ENCODE measurements at regions not wholly inside any gene's neighbourhood (a gene's known extent, or its start where the extent isn't known, plus 50 kb on each side); places are given as distances from the start of the nearest gene placed in this dataset.
A peak's percentile ranks its signal among the peaks of the same experiment; 100 is the strongest.
"Not testable (repeated sequence)": the region's sequence is repeated elsewhere in the genome, so short reads cannot be mapped to it uniquely, and the experiment has no call there.

- intact Hi-C loops (cut with DNase I, micrococcal nuclease): no loop called here
- DNase-seq: no peak
- no peak for ATAC-seq
Observed at GRCh38 chr6:6941201-6941600, 166.6 kb upstream of the RREB1 start.

GRCh38 chr6:6942091-6942490 is 165.7 kb upstream of the RREB1 start:
- ATAC-seq: no peak
- intact Hi-C loops (cut with DNase I, micrococcal nuclease): no loop called here

GRCh38 chr6:6942831-6943230 is 164.9 kb upstream of the RREB1 start:
- DNase-seq (peak in 1 of 2 donors; percentile 25), ATAC-seq (no peak)
- intact Hi-C loops (cut with DNase I, micrococcal nuclease): no loop called here

More at GRCh38 chr6:6942091-6942490, 165.7 kb upstream of the RREB1 start:
- no peak for DNase-seq

DNA sequence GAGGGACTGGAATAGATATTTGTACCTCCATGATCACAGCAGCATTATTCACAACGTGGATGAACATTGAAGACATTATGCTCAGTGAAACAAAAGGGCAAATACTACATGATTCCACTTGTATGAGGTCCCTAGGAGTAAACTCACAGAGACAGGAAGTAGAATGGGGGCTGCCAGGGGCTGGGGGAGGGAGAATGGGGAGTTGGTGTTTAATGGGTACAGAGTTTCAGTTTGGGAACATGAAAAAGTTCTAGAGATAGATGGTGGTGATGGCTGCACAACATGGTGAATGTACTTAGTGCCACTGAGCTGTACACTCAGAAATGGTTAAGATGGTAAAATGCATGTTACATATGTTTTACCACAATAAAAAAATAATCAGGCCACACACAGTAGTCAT is 164.3 kb upstream of the RREB1 start:
- no peak for ATAC-seq
- no peak for DNase-seq
- intact Hi-C loops (cut with DNase I, micrococcal nuclease): no loop called here

DNA sequence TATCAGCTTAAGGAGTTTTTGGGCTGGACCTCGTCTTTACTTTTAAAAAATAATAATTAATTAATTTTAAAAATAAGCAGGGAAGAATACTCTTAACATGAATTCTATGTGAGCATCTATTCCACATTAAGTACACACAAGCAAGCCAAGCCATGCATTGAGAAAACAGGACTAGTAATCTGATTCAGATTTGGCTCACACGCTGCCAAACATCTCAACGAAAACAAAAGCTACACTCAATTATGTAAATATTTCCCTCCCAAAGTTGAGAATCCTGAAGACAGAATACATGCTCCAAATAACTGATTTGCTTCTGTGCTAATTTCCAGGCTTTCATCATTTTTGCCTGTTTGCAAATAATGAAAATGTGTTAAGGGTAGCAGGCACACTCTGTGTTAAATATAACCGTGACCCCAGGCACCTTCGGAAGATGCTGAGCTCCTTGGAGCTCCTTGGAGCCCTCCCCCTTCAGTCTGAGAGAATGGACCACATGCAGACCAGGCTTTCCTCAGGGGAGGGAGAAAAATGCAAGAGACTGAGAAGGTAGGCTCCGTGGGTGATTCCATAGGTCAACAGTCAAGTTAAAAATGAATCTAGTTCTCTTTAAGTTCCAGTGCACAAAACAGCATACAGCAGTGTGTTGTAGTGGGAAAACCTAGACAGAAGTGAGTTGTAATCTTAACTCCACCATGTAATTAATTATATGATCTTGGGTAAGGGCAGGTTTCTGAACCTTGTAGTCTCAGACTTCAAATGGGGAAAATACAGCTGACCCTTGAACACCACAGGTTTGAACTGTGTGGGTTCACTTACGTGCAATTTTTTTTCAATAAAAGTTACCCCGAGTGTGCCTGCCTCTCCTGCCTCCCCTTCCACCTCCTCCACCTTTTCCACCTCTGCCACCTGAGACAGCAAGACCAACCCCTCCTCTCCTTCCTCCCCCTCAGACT is 161.3 kb upstream of the RREB1 start:
- intact Hi-C loops (cut with DNase I, micrococcal nuclease): no loop called here
- ATAC-seq (peak; percentile 73), DNase-seq (no peak)

DNA sequence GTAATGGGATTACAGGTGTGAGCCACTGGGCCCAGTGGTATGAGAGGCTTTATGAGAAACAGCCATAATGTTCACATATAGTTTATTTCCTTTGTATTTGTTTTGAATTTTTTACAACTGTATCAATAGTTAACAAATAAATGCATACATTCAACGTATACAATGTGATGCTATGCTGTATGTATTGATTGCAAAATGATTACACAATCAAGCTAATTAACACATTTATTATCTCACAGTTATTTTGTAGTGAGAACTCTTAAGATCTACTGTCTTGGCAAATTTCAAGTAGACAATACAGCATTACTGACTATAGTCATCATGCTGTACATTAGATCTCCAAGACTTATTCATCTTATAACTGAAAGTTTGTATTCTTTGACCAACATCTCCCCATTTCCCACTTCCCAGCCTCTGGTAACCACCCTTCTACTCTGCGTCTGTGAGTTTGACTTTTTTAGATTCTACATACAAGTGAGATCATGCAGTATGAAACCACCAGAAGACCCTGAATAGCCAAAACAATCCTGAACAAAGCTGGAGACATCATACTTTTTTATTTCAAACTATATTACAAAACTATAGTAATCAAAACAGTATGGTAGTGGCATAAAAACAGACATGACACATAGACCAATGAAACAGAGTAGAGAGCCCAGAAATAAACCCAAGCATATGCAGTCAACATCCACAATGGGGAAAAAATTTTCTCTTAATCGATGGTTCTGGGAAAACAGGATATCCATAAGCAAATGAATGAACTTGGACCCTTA is 157.2 kb upstream of the RREB1 start:
- ATAC-seq (no peak), DNase-seq (no peak)
- intact Hi-C loops (cut with DNase I, micrococcal nuclease): no loop called here

DNA sequence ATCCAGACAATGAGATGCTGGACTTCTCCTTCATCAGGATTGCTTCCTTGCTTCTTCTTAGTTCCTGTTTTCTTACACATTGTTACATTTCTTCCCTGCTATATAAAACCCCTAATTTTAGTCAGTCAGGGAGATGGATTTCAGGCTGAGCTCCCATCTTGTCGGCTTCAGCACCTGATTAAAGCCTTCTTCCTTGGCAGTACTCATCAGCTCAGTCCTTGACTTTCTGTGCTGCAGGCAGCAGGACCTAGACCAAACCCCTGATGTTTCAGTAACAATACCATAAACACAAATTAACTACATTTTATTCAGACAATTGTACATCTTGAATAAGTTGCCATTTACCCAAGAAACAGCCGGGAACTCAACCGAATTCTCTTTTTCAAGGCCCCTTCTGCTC is 156.4 kb upstream of the RREB1 start:
- ATAC-seq (no peak), DNase-seq (no peak)
- intact Hi-C loops (cut with DNase I, micrococcal nuclease): no loop called here

- intact Hi-C loops (cut with DNase I, micrococcal nuclease): no loop called here
- no peak for ATAC-seq
- DNase-seq: no peak
Observed at GRCh38 chr6:6952484-6952883, 155.3 kb upstream of the RREB1 start.

- DNase-seq; intact Hi-C loops (cut with DNase I, micrococcal nuclease); ATAC-seq: not testable (repeated sequence)
Observed at GRCh38 chr6:6952927-6953326, 154.8 kb upstream of the RREB1 start.

DNA sequence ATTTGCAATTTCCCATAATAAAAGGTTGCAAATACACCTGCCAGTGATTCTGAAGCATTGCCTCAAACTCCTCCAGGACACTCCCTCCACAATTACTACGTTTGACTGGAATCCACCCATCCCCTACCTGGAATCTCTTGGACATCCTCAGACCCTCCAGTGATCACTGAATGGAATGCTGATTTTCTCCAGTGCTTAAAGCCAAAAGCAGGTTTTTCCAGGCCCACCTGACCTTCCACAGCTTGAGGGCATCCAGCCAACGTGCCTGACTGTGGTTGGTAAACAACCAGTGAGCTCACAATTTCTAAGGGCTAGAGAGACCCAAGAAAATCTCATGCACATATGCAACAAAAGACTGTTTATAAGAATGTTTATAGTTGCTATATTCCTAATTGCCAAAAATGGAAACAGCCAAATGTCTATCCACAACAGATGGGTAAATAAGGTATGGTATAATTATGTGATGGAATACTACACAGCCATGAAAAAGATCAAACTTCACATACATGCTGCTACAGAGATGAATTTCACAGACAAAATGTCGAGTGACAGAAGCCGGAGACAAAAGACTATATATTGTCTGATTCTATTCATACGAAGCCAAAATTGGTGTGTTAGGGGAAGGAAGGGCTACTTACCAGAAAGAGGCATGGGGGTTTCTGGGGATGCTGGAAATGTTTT is 147.1 kb upstream of the RREB1 start:
- intact Hi-C loops (cut with DNase I, micrococcal nuclease): no loop called here
- DNase-seq (no peak), ATAC-seq (peak; percentile 48)

GRCh38 chr6:6962086-6962485 is 145.7 kb upstream of the RREB1 start:
- intact Hi-C loops (cut with DNase I, micrococcal nuclease): no loop called here
- DNase-seq (no peak), ATAC-seq (no peak)

GRCh38 chr6:6962699-6963098 is 145.1 kb upstream of the RREB1 start:
- ATAC-seq (no peak), DNase-seq (no peak)
- intact Hi-C loops (cut with DNase I, micrococcal nuclease): no loop called here

- DNase-seq; intact Hi-C loops (cut with DNase I, micrococcal nuclease); ATAC-seq: not testable (repeated sequence)
Observed at GRCh38 chr6:6963390-6963789, 144.4 kb upstream of the RREB1 start.

GRCh38 chr6:6964675-6965074 is 143.1 kb upstream of the RREB1 start:
- no peak for DNase-seq
- intact Hi-C loops (cut with DNase I, micrococcal nuclease): no loop called here
- no peak for ATAC-seq

GRCh38 chr6:6966127-6966526 is 141.6 kb upstream of the RREB1 start:
- ATAC-seq: no peak
- no peak for DNase-seq
- intact Hi-C loops (cut with DNase I, micrococcal nuclease): no loop called here

- intact Hi-C loops (cut with DNase I, micrococcal nuclease): no loop called here
- DNase-seq (no peak), ATAC-seq (no peak)
Observed at GRCh38 chr6:6966569-6966968, 141.2 kb upstream of the RREB1 start.

- ATAC-seq (no peak), DNase-seq (no peak)
- intact Hi-C loops (cut with DNase I, micrococcal nuclease): no loop called here
Observed at GRCh38 chr6:6968357-6968730, 139.4 kb upstream of the RREB1 start.

DNA sequence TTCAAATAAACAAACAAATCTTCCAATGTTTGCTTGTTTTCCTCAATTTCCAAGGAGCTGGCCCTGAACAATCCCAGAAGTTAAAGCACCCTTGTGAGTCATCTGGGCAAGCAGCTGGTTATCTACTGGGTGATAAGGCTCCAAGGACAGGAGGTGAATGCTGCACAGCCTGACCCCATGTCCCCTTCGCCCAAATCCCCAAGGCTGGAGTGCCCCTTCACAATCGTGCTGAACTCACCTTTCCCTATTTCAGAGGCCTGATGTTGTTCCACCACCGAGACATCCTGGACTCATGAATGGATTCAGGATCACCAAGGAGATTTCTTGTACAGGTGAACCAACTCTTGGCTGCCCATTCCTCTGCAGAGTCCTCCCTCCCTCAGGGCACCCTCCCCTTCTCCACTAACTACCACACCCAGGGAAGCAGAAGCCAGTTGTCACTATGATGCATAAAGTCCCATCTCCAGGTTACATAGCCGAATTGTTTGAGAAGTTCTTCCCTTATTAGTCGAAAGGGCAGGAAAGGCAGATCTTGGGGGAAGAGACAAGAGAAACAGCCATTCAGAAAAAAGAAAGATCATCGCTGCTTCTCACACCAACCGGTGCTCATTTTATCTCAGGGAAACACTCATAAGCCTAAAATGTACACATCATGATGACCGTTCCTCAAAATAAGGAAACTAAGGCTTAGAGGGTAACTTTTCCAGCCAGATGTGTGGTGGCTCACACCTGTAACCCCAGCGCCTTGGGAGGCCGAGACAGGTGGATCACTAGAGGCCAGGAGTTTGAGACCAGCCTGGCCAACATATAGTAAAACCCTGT is 138.8 kb upstream of the RREB1 start:
- DNase-seq (peak in 1 of 2 donors; percentile 38), ATAC-seq (peak; percentile 61)
- intact Hi-C loops (cut with DNase I, micrococcal nuclease): no loop called here

DNA sequence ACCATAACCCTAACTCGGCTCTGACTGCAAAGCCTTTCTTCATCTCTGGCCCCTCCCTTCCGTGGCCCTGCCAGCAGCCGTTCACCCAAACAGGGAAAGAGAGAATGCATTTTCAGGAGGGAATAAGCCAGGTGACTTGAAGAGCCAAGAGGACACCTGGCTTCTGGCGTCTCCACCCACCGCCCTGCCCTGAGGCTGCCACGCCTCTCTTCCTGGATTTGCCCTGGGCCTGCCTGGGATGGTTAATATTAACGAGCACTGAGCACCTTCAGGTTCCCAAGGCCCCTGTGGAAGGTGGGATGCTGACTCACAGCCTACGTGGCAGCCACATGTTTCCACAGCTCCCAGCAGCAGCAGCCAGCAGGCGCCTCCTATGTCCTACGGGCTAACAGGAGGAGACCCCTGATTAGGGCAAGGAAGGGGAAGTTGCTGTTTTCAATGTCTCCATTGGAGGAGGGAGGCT is 138.0 kb upstream of the RREB1 start:
- intact Hi-C loops (cut with DNase I, micrococcal nuclease): no loop called here
- peak; percentile 81 to 94 for DNase-seq
- peak; percentile 96 for ATAC-seq
